DOHH2 (cell line): ENCODE measurements at regions not wholly inside any gene's neighbourhood (a gene's known extent, or its start where the extent isn't known, plus 50 kb on each side); places are given as distances from the start of the nearest gene placed in this dataset.

Experiments used
- H3F3A ChIP-seq: fragments of 200-600 bp; sonication (generic), shearing (Covaris generic); 2 replicates; pipeline ENCODE4 v1.6.0; 2016; ENCODE audit warnings: antibody characterized with exemption, mild to moderate bottlenecking; ENCODE audit not compliant: control insufficient read depth, insufficient read depth
- H3K27ac ChIP-seq: fragments of 200-600 bp; sonication (generic); 2 replicates; pipeline ENCODE4 v1.5.1; 2014; ENCODE audit warnings: low read depth, mild to moderate bottlenecking, low read length, moderate library complexity
- H3K27me3 ChIP-seq: fragments of 200-600 bp; sonication (generic); 2 replicates; pipeline ENCODE4 v1.6.1; 2014; ENCODE audit warnings: mild to moderate bottlenecking, low read length, mixed read lengths; ENCODE audit not compliant: control insufficient read depth
- H3K36me3 ChIP-seq: fragments of 200-600 bp; sonication (generic); 2 replicates; pipeline ENCODE4 v1.6.1; 2014; ENCODE audit warnings: mild to moderate bottlenecking, low read length, moderate library complexity, mixed read lengths; ENCODE audit not compliant: control insufficient read depth
- H3K4me1 ChIP-seq: fragments of 200-600 bp; sonication (generic); 2 replicates; pipeline ENCODE4 v1.6.1; 2014; ENCODE audit warnings: mild to moderate bottlenecking, low read length, mixed read lengths; ENCODE audit not compliant: control insufficient read depth
- H3K4me2 ChIP-seq: fragments of 200-600 bp; sonication (generic); 2 replicates; pipeline ENCODE4 v1.6.0; 2014; ENCODE audit warnings: mild to moderate bottlenecking, low read length, moderate library complexity
- H3K4me3 ChIP-seq: fragments of 200-600 bp; sonication (generic); 2 replicates; pipeline ENCODE4 v1.5.1; 2014; ENCODE audit warnings: mild to moderate bottlenecking, low read length, mixed read lengths
- H3K79me2 ChIP-seq: fragments of 200-600 bp; sonication (generic); 2 replicates; pipeline ENCODE4 v1.6.1; 2014; ENCODE audit warnings: mild to moderate bottlenecking, low read length, mixed read lengths; ENCODE audit not compliant: control insufficient read depth
- H3K9me2 ChIP-seq: fragments of 200-600 bp; sonication (generic); replicated peaks from 2 replicates; pipeline ENCODE4 v1.6.1; 2014; ENCODE audit warnings: mild to moderate bottlenecking, low read length, mixed read lengths; ENCODE audit not compliant: control insufficient read depth
- H3K9me3 ChIP-seq: fragments of 200-600 bp; sonication (generic); 2 replicates; pipeline ENCODE4 v1.6.1; 2014; ENCODE audit warnings: antibody characterized with exemption, low read length, mixed read lengths; ENCODE audit not compliant: control insufficient read depth, insufficient read depth
- H4K20me1 ChIP-seq: fragments of 200-600 bp; sonication (generic); 2 replicates; pipeline ENCODE4 v1.6.0; 2014; ENCODE audit warnings: low read depth, mild to moderate bottlenecking, antibody characterized with exemption, low read length, moderate library complexity; ENCODE audit not compliant: control insufficient read depth, insufficient read depth
- EZH2phosphoT487 ChIP-seq: fragments of 200-600 bp; sonication (generic); IDR thresholded peaks from 2 replicates; pipeline ENCODE4 v1.6.1; 2017; ENCODE audit warnings: borderline replicate concordance, mild to moderate bottlenecking, antibody characterized with exemption, low read length, moderate library complexity, mixed read lengths
- TF ChIP-seq, protein P1 (sequence below): fragments of 200-600 bp; sonication (generic); IDR thresholded peaks from one replicate; pipeline ENCODE4 v1.5.1; 2014; ENCODE audit warnings: antibody characterized with exemption, mild to moderate bottlenecking, low read depth, low read length; ENCODE audit not compliant: poor library complexity, severe bottlenecking

DNA sequence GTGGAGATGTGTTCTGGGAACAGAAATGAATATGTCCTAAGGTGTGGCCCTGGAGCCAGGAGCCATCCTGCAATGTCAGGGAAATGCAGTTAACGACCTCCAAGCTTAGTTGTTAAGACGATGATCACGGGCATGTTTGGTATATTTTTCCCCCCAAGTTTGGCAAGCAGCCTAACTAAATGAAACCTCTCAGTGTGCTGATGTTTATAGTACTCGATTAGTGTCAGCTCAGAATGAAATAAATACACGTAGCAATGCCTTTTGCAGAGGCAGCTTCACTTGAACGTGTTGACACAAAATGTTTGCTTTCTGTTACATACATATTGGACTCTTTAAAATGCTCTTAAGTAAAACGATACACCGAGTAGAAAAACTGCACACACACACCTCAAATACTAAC, 76.2 kb upstream of the OLIG3 start:
- Histone ChIP-seq H3K27ac (no peak overlapping the region), H3K27me3 (0 out of 2 replicates have a peak, but pooled peaks cover 4% of the 10 kb centered on the region), H3K4me1 (no peaks in the 10 kb centered on the region), H3K4me2 (no peak overlapping the region), H3K79me2 (no peaks in the 10 kb centered on the region), H3K9me2 (no peaks in the 10 kb centered on the region), H3K4me3 (no peak overlapping the region), H3F3A (no peaks in the 10 kb centered on the region), H4K20me1 (no peaks in the 10 kb centered on the region), H3K9me3 (no peaks in the 10 kb centered on the region), H3K36me3 (no peaks in the 10 kb centered on the region)
- TF ChIP-seq, protein P1, sequence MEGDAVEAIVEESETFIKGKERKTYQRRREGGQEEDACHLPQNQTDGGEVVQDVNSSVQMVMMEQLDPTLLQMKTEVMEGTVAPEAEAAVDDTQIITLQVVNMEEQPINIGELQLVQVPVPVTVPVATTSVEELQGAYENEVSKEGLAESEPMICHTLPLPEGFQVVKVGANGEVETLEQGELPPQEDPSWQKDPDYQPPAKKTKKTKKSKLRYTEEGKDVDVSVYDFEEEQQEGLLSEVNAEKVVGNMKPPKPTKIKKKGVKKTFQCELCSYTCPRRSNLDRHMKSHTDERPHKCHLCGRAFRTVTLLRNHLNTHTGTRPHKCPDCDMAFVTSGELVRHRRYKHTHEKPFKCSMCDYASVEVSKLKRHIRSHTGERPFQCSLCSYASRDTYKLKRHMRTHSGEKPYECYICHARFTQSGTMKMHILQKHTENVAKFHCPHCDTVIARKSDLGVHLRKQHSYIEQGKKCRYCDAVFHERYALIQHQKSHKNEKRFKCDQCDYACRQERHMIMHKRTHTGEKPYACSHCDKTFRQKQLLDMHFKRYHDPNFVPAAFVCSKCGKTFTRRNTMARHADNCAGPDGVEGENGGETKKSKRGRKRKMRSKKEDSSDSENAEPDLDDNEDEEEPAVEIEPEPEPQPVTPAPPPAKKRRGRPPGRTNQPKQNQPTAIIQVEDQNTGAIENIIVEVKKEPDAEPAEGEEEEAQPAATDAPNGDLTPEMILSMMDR: no peak
- TF ChIP-seq EZH2phosphoT487: no peak

DNA sequence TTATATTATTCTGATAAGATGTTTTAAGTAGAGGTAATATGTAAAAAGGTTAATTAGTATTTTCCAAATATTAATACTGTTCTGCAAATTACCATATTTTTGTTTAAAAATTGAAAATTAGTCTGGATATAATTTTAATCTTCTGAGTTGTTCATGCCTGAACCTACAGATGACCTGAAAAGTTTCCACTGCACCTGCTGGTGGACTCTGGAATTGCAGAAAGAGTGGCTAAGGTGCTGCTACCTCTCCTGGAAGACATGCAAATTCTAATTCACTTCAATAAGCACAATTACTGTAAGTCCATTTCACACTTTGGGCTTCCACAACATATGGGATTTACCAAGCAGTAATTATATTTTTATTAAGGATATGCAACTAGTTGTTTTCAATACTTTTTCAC, 77.7 kb upstream of the OLIG3 start:
- Histone ChIP-seq H3K27ac (no peak overlapping the region), H3K4me2 (no peak overlapping the region), H3K27me3 (0 out of 2 replicates have a peak, but pooled peaks cover 4% of the 10 kb centered on the region), H3F3A (no peaks in the 10 kb centered on the region), H3K4me1 (no peaks in the 10 kb centered on the region), H4K20me1 (no peaks in the 10 kb centered on the region), H3K9me3 (no peaks in the 10 kb centered on the region), H3K36me3 (no peaks in the 10 kb centered on the region), H3K9me2 (no peaks in the 10 kb centered on the region), H3K79me2 (no peaks in the 10 kb centered on the region), H3K4me3 (no peak overlapping the region)
- TF ChIP-seq, protein P1: peak; percentile 45
- no peak for TF ChIP-seq EZH2phosphoT487

DNA sequence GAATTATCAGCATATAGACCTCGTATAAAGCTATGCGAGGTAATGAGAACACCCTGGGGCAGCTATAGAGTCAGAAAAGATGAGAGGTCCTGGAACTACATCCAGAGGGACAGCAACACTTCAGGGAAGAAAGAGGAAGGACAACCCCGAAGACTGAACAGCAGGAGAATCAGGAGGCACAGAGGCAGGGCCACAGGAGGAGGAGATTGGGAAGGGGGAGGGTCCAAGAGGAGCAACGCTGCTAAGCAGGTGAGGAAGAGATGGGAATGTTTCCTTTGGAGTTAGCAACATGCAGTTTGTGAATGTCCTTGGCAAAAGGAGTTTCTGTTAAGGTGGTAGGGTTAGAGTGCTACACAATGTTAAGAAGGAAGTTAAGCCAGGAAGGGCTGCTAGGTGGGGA, 79.5 kb upstream of the OLIG3 start:
- no peaks in the 10 kb centered on the region for H3K36me3 ChIP-seq
- no peak overlapping the region for H3K4me3 ChIP-seq
- no peaks in the 10 kb centered on the region for H3K4me1 ChIP-seq
- H3K79me2 ChIP-seq: no peaks in the 10 kb centered on the region
- H3K9me2 ChIP-seq: no peaks in the 10 kb centered on the region
- no peaks in the 10 kb centered on the region for H4K20me1 ChIP-seq
- H3K4me2 ChIP-seq: no peak overlapping the region
- no peaks in the 10 kb centered on the region for H3K27me3 ChIP-seq
- H3F3A ChIP-seq: no peaks in the 10 kb centered on the region
- no peak overlapping the region for H3K27ac ChIP-seq
- TF ChIP-seq EZH2phosphoT487: no peak
- TF ChIP-seq, protein P1: no peak
- H3K9me3 ChIP-seq: no peaks in the 10 kb centered on the region

GRCh38 chr6:137579612-137580011, 85.4 kb upstream of the OLIG3 start:
- no peaks in the 10 kb centered on the region for H3K9me2 ChIP-seq
- no peaks in the 10 kb centered on the region for H3K36me3 ChIP-seq
- no peaks in the 10 kb centered on the region for H3K79me2 ChIP-seq
- TF ChIP-seq EZH2phosphoT487: no peak
- TF ChIP-seq, protein P1: no peak
- no peaks in the 10 kb centered on the region for H3K9me3 ChIP-seq
- H3K4me2 ChIP-seq: no peak overlapping the region
- peaks cover 5% of the 10 kb centered on the region for H3K4me1 ChIP-seq
- no peak overlapping the region for H3K27ac ChIP-seq
- no peaks in the 10 kb centered on the region for H4K20me1 ChIP-seq
- H3K4me3 ChIP-seq: no peak overlapping the region
- no peaks in the 10 kb centered on the region for H3K27me3 ChIP-seq
- no peaks in the 10 kb centered on the region for H3F3A ChIP-seq
